Heart right ventricle (tissue), 16 donors: ENCODE measurements at regions not wholly inside any gene's neighbourhood (a gene's known extent, or its start where the extent isn't known, plus 50 kb on each side); places are given as distances from the start of the nearest gene placed in this dataset.

Experiments
- ATAC-seq, 8 donors: fragments of 200-7000 bp; cut with Tn5 transposase; one replicate each; pipeline ENCODE4 v1.9.1; 2020; ENCODE audit warnings: mild to moderate bottlenecking in 8 of 8, moderate library complexity in 8 of 8, moderate number of reproducible peaks in 1 of 8
- DNase-seq, 2 donors: peaks; one replicate each; pipeline ENCODE4 v3.0.0-alpha.2; 2020
- H3K27ac ChIP-seq, 10 donors: fragments of 200-600 bp; sonication (generic) in 2 of 10; one replicate each; pipeline versions ENCODE4 v1.5.0 to v1.8.0; 2020 to 2022; ENCODE audit warnings: mild to moderate bottlenecking in 3 of 10
- H3K27me3 ChIP-seq, 7 donors: fragments of 200-600 bp; one replicate each; pipeline ENCODE4 v1.8.0; 2021 to 2022; ENCODE audit warnings: mild to moderate bottlenecking in 2 of 7
- H3K36me3 ChIP-seq, 9 donors: fragments of 200-600 bp; sonication (generic) in 1 of 9; one replicate each; pipeline versions ENCODE4 v1.5.0 to v1.8.0; 2020 to 2022; ENCODE audit warnings: mild to moderate bottlenecking in 2 of 9
- H3K4me1 ChIP-seq, 9 donors: fragments of 200-600 bp; sonication (generic) in 1 of 9; one replicate each; pipeline versions ENCODE4 v1.5.0 to v1.8.0; 2020 to 2022; ENCODE audit warnings: mild to moderate bottlenecking in 4 of 9
- H3K4me3 ChIP-seq, 10 donors: fragments of 200-600 bp; sonication (generic) in 2 of 10; one replicate each; pipeline versions ENCODE4 v1.5.0 to v1.8.0; 2020 to 2022; ENCODE audit warnings: mild to moderate bottlenecking in 7 of 10, moderate library complexity in 2 of 10
- H3K9me3 ChIP-seq, 11 donors: fragments of 200-600 bp in 10 of 11; sonication (generic) in 2 of 11; one replicate each; pipeline versions ENCODE4 v1.5.0 to v1.8.0; 2013 to 2022; ENCODE audit warnings: mild to moderate bottlenecking in 2 of 11, control low read depth in 1 of 11, moderate library complexity in 1 of 11
- WGBS, 2 donors: extraction: QIAGEN DNeasy Blood & Tissue Kit; methylation state at CpG; one replicate each; pipeline ENCODE4 v1.1.7; 2013; ENCODE audit warnings: inconsistent platforms in 1 of 2; 5-methylcytosine and 5-hydroxymethylcytosine counted together
- intact Hi-C, 10 donors: fragments of 100-400 bp; cut with DNase I; formaldehyde crosslinking; loops; one replicate each; pipeline versions ENCODE4 v1.11.1 to v1.14.2; 2022
- TF ChIP-seq, protein P1 (sequence below), 9 donors: fragments of 200-600 bp; sonication (generic) in 2 of 9; IDR thresholded peaks; one replicate each; pipeline versions ENCODE4 v1.5.0 to v1.8.0; 2021 to 2022; ENCODE audit warnings: antibody characterized with exemption in 9 of 9, mild to moderate bottlenecking in 5 of 9, moderate library complexity in 1 of 9
- donor health status: Arrhythmogenic right ventricular cardiomyopathy.
- donor health status: ischemic (EF 13 %, LVEDD 7.1; RV severe dilation, severe dysfunction).
- donor health status: healthy with polysubstance abuse.
- donor health status: DM: no; HTN: yes; CAD: no.
- donor health status: DM: no; HTN: no; CAD: no.
- donor health status: ischemic (EF 25% LVEDD 6.9; RV normal size, moderate dysfunction).
- donor health status: ischemic (EF 25% LVEDD 5.7; RV mildly dilated, moderate dysfunction).
- donor health status: healthy.
- donor health status: DM: yes; HTN: yes; CAD: no.
- donor health status: Ischemic cardiomyopathy.
- donor health status: ischemic (EF 35%, LVEDD 5.7; RV mildly dilated, moderate dysfunction).
- donor health status: nonischemic (EF 11% LVEDD 7.7; RV severe dilation, severe dysfunction).
- donor health status: DM: yes; HTN: yes; CAD: no.
- donor health status: PGD.
- donor health status: ischemic (EF 29% LVEDD 5.4; RV normal size, mild dysfunction).
- donor health status: nonischemic (EF 23%, LVEDD 6.1; RV moderate dilation, normal function).

DNA sequence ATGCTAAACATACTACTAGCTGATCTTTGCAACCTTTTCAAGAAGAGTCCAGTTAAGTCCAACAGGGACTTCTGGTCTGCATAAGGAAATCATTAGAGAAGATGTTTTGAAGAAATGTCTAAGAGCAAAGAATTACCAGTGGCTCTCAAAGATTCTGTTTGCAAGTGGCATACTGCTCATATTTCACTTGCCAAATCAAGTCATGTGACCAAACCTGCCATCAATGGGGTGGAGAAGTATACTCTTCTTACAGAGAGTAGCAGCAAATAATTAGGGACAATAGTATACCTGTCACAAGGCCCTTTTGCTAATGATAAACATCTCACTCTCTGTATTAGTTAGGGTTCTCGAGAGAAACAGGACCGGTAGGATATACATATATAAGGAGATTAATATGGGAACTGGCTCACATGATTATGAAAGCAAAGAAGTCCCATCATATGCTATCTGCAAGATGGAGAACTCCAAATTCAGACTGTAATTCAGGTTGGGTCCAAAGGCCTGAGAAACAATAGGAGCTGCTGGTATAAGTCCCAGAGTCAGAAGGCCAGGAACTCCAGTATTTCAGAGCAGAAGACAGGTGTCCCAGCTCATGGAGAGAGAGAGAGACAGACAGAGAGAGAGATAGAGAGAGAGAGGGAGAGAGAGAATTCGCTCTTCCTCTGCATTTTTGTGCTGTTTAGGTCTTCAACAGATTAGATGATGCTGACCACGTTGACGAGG is 111.5 kb downstream of the LCA5 start:
- DNase-seq, result no peak
- no peaks in the 10 kb centered on the region for H3K9me3 ChIP-seq
- H3K27ac ChIP-seq, result no peak overlapping the region
- H3K36me3 ChIP-seq, result no peaks in the 10 kb centered on the region
- TF ChIP-seq, protein P1, sequence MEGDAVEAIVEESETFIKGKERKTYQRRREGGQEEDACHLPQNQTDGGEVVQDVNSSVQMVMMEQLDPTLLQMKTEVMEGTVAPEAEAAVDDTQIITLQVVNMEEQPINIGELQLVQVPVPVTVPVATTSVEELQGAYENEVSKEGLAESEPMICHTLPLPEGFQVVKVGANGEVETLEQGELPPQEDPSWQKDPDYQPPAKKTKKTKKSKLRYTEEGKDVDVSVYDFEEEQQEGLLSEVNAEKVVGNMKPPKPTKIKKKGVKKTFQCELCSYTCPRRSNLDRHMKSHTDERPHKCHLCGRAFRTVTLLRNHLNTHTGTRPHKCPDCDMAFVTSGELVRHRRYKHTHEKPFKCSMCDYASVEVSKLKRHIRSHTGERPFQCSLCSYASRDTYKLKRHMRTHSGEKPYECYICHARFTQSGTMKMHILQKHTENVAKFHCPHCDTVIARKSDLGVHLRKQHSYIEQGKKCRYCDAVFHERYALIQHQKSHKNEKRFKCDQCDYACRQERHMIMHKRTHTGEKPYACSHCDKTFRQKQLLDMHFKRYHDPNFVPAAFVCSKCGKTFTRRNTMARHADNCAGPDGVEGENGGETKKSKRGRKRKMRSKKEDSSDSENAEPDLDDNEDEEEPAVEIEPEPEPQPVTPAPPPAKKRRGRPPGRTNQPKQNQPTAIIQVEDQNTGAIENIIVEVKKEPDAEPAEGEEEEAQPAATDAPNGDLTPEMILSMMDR (IDR thresholded peaks at IDR 0.05), result no peak
- intact Hi-C loops, result no loop called here
- no peak overlapping the region for H3K4me3 ChIP-seq
- ATAC-seq, result no peak
- WGBS, 2 donors, result 73 to 74% methylated on average over 5 of the region's 5 CpGs
- peaks cover 0 to 11% (median 5%) of the 10 kb centered on the region in 9 donors for H3K4me1 ChIP-seq
- no peaks in the 10 kb centered on the region for H3K27me3 ChIP-seq

DNA sequence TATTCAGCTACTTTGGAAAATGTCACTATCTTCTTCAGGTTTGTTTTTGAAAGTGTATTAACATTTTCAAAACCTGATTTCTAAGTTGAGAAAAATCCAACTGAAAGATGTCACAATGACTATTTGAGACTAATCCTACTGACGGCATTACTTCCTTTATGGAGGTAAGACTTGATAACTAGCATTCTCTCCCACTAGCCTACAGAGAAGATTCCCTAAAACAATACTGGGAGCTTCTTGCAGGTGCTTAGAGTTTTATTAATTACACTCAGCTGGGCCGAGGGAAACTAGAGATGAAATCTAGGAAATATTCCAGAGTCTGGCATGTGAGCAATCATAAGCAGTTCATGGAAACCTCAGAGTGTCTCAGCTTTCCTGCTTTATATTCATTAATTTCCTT is 114.0 kb downstream of the LCA5 start:
- no peaks in the 10 kb centered on the region for H3K36me3 ChIP-seq
- no peak for DNase-seq
- H3K4me3 ChIP-seq, result no peak overlapping the region
- WGBS, 2 donors, result 59 to 66% methylated on average over 2 of the region's 2 CpGs
- H3K9me3 ChIP-seq, result no peaks in the 10 kb centered on the region
- no peak for ATAC-seq
- no peaks in the 10 kb centered on the region for H3K27me3 ChIP-seq
- TF ChIP-seq, protein P1 (IDR thresholded peaks at IDR 0.05), result no peak
- no peak overlapping the region for H3K27ac ChIP-seq
- peaks cover 0 to 11% (median 5%) of the 10 kb centered on the region in 9 donors for H3K4me1 ChIP-seq
- intact Hi-C loops, result no loop called here

DNA sequence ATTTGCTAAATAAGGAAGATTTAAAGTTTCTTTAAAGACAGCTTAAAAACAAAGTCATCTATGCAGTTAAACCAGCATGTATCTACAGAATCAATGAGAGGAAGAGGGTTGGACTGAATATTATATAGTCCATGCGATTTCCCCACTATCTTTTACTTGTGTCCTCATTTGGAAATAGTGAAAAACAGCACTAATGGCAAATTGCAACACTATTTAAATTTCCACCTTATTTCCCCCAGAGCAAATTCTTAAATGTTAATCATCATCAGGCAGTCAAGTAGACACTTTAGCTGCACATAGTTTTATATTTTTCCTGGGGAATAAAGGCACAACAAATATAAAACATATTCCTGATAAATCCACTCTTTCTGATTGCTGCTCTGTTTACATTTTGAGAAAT is 114.6 kb downstream of the LCA5 start:
- ATAC-seq, result no peak
- no peaks in the 10 kb centered on the region for H3K27me3 ChIP-seq
- no peak for DNase-seq
- H3K9me3 ChIP-seq, result no peaks in the 10 kb centered on the region
- no peak overlapping the region for H3K4me3 ChIP-seq
- peaks cover 0 to 11% (median 5%) of the 10 kb centered on the region in 9 donors for H3K4me1 ChIP-seq
- intact Hi-C loops, result no loop called here
- TF ChIP-seq, protein P1 (IDR thresholded peaks at IDR 0.05), result no peak
- WGBS, 2 donors, result 53 to 79% methylated on average over 1 of the region's 1 CpG
- H3K27ac ChIP-seq, result no peak overlapping the region
- H3K36me3 ChIP-seq, result no peaks in the 10 kb centered on the region

DNA sequence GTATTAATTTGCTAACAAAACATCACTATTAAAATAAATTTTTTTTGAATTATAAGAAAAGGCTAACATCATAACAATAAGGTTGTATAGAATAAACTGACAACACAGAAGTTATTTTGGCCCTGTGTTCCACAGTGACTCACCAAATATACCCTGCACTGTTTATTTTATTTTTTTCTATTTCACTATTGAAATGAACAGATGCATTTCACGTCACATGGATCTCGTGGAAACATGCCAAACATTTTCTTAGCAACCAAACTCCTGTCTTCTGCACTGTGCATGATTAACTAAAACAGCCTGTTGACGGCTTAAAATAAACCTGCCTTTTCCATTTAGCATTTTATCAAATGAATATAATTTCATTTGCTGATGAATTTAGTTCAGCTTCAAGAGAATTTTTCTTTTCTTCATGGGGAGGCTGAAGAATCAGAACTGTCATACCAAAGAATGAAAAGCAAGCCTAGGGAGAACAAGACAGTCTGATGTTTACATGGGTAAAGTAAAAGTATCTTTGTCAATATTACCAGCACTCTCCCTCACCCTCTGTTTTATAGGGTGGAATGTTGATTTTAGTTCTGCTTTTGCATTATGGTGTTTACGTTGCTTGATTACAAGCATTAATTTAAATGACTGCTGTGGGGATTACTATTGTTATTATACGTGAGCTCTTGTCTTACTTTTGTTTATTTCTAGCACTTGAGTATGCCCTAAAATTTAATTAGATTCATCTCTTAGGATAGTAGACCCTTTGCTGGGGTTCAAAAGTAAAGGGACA is 115.3 kb downstream of the LCA5 start:
- Histone ChIP-seq H3K27me3 (no peaks in the 10 kb centered on the region), H3K9me3 (no peaks in the 10 kb centered on the region), H3K36me3 (no peaks in the 10 kb centered on the region), H3K4me3 (peak overlapping the region in 1 of 10 donors; percentile 12), H3K27ac (no peak overlapping the region), H3K4me1 (peaks cover 0 to 11% (median 5%) of the 10 kb centered on the region in 9 donors)
- ATAC-seq (peak in 7 of 8 donors; percentile 43 to 81 (median 65)), DNase-seq (peak in 1 of 2 donors; percentile 71)
- intact Hi-C loops, result no loop called here
- WGBS, 2 donors, result 24 to 31% methylated on average over 5 of the region's 5 CpGs
- TF ChIP-seq, protein P1 (IDR thresholded peaks at IDR 0.05), result no peak
